ENCODE measurements at regions not wholly inside any gene's neighbourhood (a gene's known extent, or its start where the extent isn't known, plus 50 kb on each side); places are given as distances from the start of the nearest gene placed in this dataset.
A peak's percentile ranks its signal among the peaks of the same experiment; 100 is the strongest.

GRCh38 chr13:99658261-99658991 lies 157.2 kb downstream of the TM9SF2 start:
- TF ChIP-seq CTCF (IDR thresholded peaks at IDR 0.05; ENCODE audit: borderline replicate concordance, extremely low read depth, low read length, poor library complexity, severe bottlenecking) (peak; percentile 75), EZH2 (IDR thresholded peaks at IDR 0.05; ENCODE audit: borderline replicate concordance, low read depth, low read length, severe bottlenecking) (no peak)
